IMR-90 (cell line): ENCODE measurements at regions not wholly inside any gene's neighbourhood (a gene's known extent, or its start where the extent isn't known, plus 50 kb on each side); places are given as distances from the start of the nearest gene placed in this dataset.
A peak's percentile ranks its signal among the peaks of the same experiment; 100 is the strongest.

Source experiments
- ATAC-seq: fragments of 200-7000 bp; cut with Tn5 transposase; 2 replicates; pipeline ENCODE4 v1.9.1; 2020; ENCODE audit warnings: low read depth, mild to moderate bottlenecking, moderate library complexity
- BruUV-seq: library from RNA; stranded (reverse); fragments of 400-500 nt; replicated peaks from 2 replicates; lab custom pipeline; 2021; lab: Mats Ljungman, UMichigan
- CTCF ChIA-PET: fragments of 300-600 bp; formaldehyde crosslinking; extraction: SDS; loops from one replicate; lab custom pipeline; 2021; ENCODE audit warnings: antibody characterized with exemption; lab: Yijun Ruan, JAX
- POLR2A ChIA-PET: fragments of 300-600 bp; sonication (Branson Sonifier 250); formaldehyde crosslinking; loops from one replicate; lab custom pipeline; 2022; ENCODE audit warnings: antibody characterized with exemption; ENCODE audit not compliant: unreplicated experiment; lab: Charles Lee
- DNase-seq: peaks from one replicate; pipeline ENCODE4 v3.0.0; 2013
- H2AFZ ChIP-seq: replicated peaks from 2 replicates; pipeline ENCODE3; 2013; ENCODE audit warnings: low read length, mild to moderate bottlenecking; ENCODE audit not compliant: poor library complexity
- H2AK5ac ChIP-seq: 2 replicates; pipeline ENCODE4 v1.6.1; 2013; ENCODE audit warnings: low read depth, low read length, inconsistent platforms
- H2AK9ac ChIP-seq: replicated peaks from 2 replicates; pipeline ENCODE3; 2013; ENCODE audit warnings: mild to moderate bottlenecking, low read depth, low read length, moderate library complexity; ENCODE audit not compliant: poor library complexity
- H2BK120ac ChIP-seq: 2 replicates; pipeline ENCODE4 v1.6.1; 2013; ENCODE audit warnings: low read depth, low read length, inconsistent platforms
- H2BK15ac ChIP-seq: 3 replicates; pipeline ENCODE4 v1.6.1; 2013; ENCODE audit warnings: low read depth, low read length, inconsistent platforms
- H2BK20ac ChIP-seq: 2 replicates; pipeline ENCODE4 v1.6.1; 2013; ENCODE audit warnings: low read depth, mild to moderate bottlenecking, inconsistent platforms, low read length, moderate library complexity
- H2BK5ac ChIP-seq: 2 replicates; pipeline ENCODE4 v1.6.1; 2013; ENCODE audit warnings: mild to moderate bottlenecking, low read depth, low read length, inconsistent platforms; ENCODE audit not compliant: poor library complexity, severe bottlenecking
- H3K14ac ChIP-seq: replicated peaks from 2 replicates; pipeline ENCODE4 v1.6.1; 2013; ENCODE audit warnings: low read depth, low read length, inconsistent platforms
- H3K18ac ChIP-seq: 2 replicates; pipeline ENCODE4 v1.6.1; 2013; ENCODE audit warnings: low read depth, low read length, control low read depth
- H3K23ac ChIP-seq: 2 replicates; pipeline ENCODE4 v1.6.1; 2013; ENCODE audit warnings: low read depth, low read length, inconsistent platforms
- H3K27ac ChIP-seq: 2 replicates; pipeline ENCODE4 v1.5.1; 2013; ENCODE audit warnings: mild to moderate bottlenecking, control low read depth, low read length; ENCODE audit not compliant: insufficient read depth
- H3K27me3 ChIP-seq: 2 replicates; pipeline ENCODE4 v1.6.1; 2013; ENCODE audit warnings: low read length; ENCODE audit not compliant: control insufficient read depth, insufficient read depth
- H3K36me3 ChIP-seq: 2 replicates; pipeline ENCODE4 v1.6.1; 2013; ENCODE audit warnings: low read length, mixed read lengths; ENCODE audit not compliant: control insufficient read depth, insufficient read depth
- H3K4ac ChIP-seq: 2 replicates; pipeline ENCODE4 v1.6.1; 2013; ENCODE audit warnings: low read depth, low read length, inconsistent platforms
- H3K4me1 ChIP-seq: 2 replicates; pipeline ENCODE4 v1.6.1; 2013; ENCODE audit warnings: low read length, mixed read lengths; ENCODE audit not compliant: control insufficient read depth, insufficient read depth
- H3K4me2 ChIP-seq: 2 replicates; pipeline ENCODE4 v1.6.1; 2013; ENCODE audit warnings: low read depth, mild to moderate bottlenecking, control low read depth, low read length, moderate library complexity
- H3K4me3 ChIP-seq: 2 replicates; pipeline ENCODE4 v1.5.1; 2013; ENCODE audit warnings: low read depth, mild to moderate bottlenecking, control low read depth, low read length, moderate library complexity; ENCODE audit not compliant: insufficient read depth
- H3K56ac ChIP-seq: 2 replicates; pipeline ENCODE4 v1.6.1; 2013; ENCODE audit warnings: low read length, inconsistent platforms; ENCODE audit not compliant: insufficient read depth; ENCODE audit errors: extremely low read depth
- H3K79me1 ChIP-seq, 2 experiments: 2 replicates each; pipeline ENCODE4 v1.6.1; 2013; ENCODE audit warnings: low read length in 2 of 2, inconsistent platforms in 1 of 2, low read depth in 1 of 2
- H3K9ac ChIP-seq: 2 replicates; pipeline ENCODE4 v1.6.1; 2013; ENCODE audit warnings: low read depth, low read length, control low read depth
- H3K9me1 ChIP-seq: 2 replicates; pipeline ENCODE4 v1.6.1; 2013; ENCODE audit warnings: low read length, inconsistent platforms; ENCODE audit not compliant: insufficient read depth
- H3K9me3 ChIP-seq: 2 replicates; pipeline ENCODE4 v1.6.1; 2013; ENCODE audit warnings: low read length; ENCODE audit not compliant: control insufficient read depth, insufficient read depth
- H4K20me1 ChIP-seq: 2 replicates; pipeline ENCODE4 v1.6.1; 2013; ENCODE audit warnings: low read length, inconsistent platforms; ENCODE audit not compliant: insufficient read depth
- H4K5ac ChIP-seq: 2 replicates; pipeline ENCODE4 v1.6.1; 2013; ENCODE audit warnings: mild to moderate bottlenecking, low read depth, low read length, control low read depth
- H4K8ac ChIP-seq, 2 experiments: 2 replicates each; pipeline ENCODE4 v1.6.1; 2013; ENCODE audit warnings: low read depth in 2 of 2, low read length in 2 of 2, control low read depth in 1 of 2, inconsistent platforms in 1 of 2
- H4K91ac ChIP-seq: 2 replicates; pipeline ENCODE4 v1.6.1; 2013; ENCODE audit warnings: low read depth, low read length, inconsistent platforms; ENCODE audit not compliant: insufficient read depth
- POLR2A ChIP-seq: IDR thresholded peaks from 2 replicates; pipeline ENCODE4 v1.6.1; 2012; ENCODE audit warnings: mild to moderate bottlenecking, low read depth, low read length
- WGBS, 2 experiments: methylation state at CpG; one replicate each; pipeline versions ENCODE4 v1.1.5 to v1.1.7; 2013; ENCODE audit warnings: missing lambda C conversion rate in 2 of 2; ENCODE audit not compliant: insufficient read length in 1 of 2; ENCODE audit errors: extremely low coverage in 2 of 2; 5-methylcytosine and 5-hydroxymethylcytosine counted together
- dilution Hi-C: fragments of 300-500 bp; cut with HindIII; formaldehyde crosslinking; loops from one replicate; pipeline ENCODE4 v1.14.3; 2018; ENCODE audit warnings: low sequenced_read_pairs; ENCODE audit not compliant: unreplicated experiment
- in situ Hi-C: fragments of 300-500 bp; cut with MboI; formaldehyde crosslinking; loops from 3 replicates; pipeline ENCODE4 v1.14.3; 2019; ENCODE audit warnings: low sequenced_read_pairs, inconsistent platforms, mixed read lengths
- intact Hi-C: fragments of 100-400 bp; cut with micrococcal nuclease; formaldehyde crosslinking; loops from 2 replicates; pipeline ENCODE4 v1.10.0; 2022

DNA sequence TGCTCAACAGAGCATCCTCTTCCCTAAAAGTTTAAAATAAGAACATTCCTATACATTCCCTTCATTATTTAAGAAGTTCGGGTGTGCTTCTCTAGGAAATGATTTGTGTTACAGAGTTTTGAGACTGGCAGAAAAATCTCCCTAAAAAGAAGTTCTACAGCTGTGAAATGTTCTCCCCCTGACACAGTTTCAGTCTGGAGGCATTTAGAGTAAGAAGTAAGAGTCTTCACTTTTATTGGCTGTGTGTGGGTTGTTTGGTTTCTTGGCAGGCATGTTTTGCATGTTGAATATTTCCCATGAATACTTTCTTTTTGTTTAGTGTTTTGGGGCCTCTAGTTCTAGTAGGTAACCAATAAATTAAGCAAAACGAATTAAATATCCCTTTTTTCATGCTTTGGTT is 195.9 kb downstream of the TENT5A start:
- no peak overlapping the region for H3K23ac ChIP-seq
- ChIA-PET CTCF (no interaction called here), POLR2A (no interaction called here)
- no peak for TF ChIP-seq POLR2A
- H4K20me1 ChIP-seq: no peaks in the 10 kb centered on the region
- H3K18ac ChIP-seq: no peak overlapping the region
- no peak overlapping the region for H2AK9ac ChIP-seq
- H3K27ac ChIP-seq: no peak overlapping the region
- no peak overlapping the region for H2BK15ac ChIP-seq
- no peak overlapping the region for H4K91ac ChIP-seq
- no peak overlapping the region for H3K9ac ChIP-seq
- H3K4me2 ChIP-seq: 0 out of 2 replicates have a peak overlapping the region, but pooled peaks have one; percentile 45
- no peaks in the 10 kb centered on the region for H3K9me1 ChIP-seq
- no peak overlapping the region for H2AK5ac ChIP-seq
- no peak overlapping the region for H2AFZ ChIP-seq
- no peak overlapping the region for H3K4me3 ChIP-seq
- no peaks in the 10 kb centered on the region for H3K36me3 ChIP-seq
- H3K4ac ChIP-seq: no peak overlapping the region
- H4K8ac ChIP-seq: no peak overlapping the region
- H3K4me1 ChIP-seq: peaks cover 4% of the 10 kb centered on the region; the same call in 1 of the 2 replicates
- no peak overlapping the region for H4K5ac ChIP-seq
- DNase-seq: peak; percentile 10
- H2BK20ac ChIP-seq: no peak overlapping the region
- H3K27me3 ChIP-seq: no peaks in the 10 kb centered on the region
- H3K79me1 ChIP-seq: no peaks in the 10 kb centered on the region
- ATAC-seq: peak; percentile 50
- no TSS peak for BruUV-seq
- no CpG with 5 or more reads among the region's 2 CpGs for WGBS, 2 experiments
- in situ Hi-C loops: no loop called here
- H2BK120ac ChIP-seq: no peak overlapping the region
- H3K56ac ChIP-seq: no peak overlapping the region
- no peak overlapping the region for H3K14ac ChIP-seq
- no peaks in the 10 kb centered on the region for H3K9me3 ChIP-seq
- no peak overlapping the region for H2BK5ac ChIP-seq
- intact Hi-C loops: no loop called here
- dilution Hi-C loops: no loop called here
